Spinal cord (tissue), 9 donors: ENCODE measurements at regions not wholly inside any gene's neighbourhood (a gene's known extent, or its start where the extent isn't known, plus 50 kb on each side); places are given as distances from the start of the nearest gene placed in this dataset.
"Not testable (repeated sequence)": the region's sequence is repeated elsewhere in the genome, so short reads cannot be mapped to it uniquely, and the experiment has no call there.

Experiments used
- DNase-seq, 6 donors: peaks; one replicate each; pipeline versions ENCODE4 v3.0.0 to v3.0.0-alpha.2; 2013 to 2015; ENCODE audit warnings: low spot score in 6 of 6, low read depth in 4 of 6
- H3K27ac ChIP-seq: one replicate; pipeline ENCODE4 v1.5.1; 2013; ENCODE audit warnings: low read depth, low read length, control low read depth
- H3K27me3 ChIP-seq: one replicate; pipeline ENCODE4 v1.6.1; 2013; ENCODE audit warnings: low read length; ENCODE audit not compliant: control insufficient read depth, insufficient read depth
- H3K36me3 ChIP-seq: one replicate; pipeline ENCODE4 v1.6.1; 2013; ENCODE audit warnings: low read length; ENCODE audit not compliant: control insufficient read depth, insufficient read depth
- H3K4me1 ChIP-seq: one replicate; pipeline ENCODE4 v1.6.1; 2013; ENCODE audit warnings: low read length; ENCODE audit not compliant: control insufficient read depth, insufficient read depth
- H3K4me3 ChIP-seq: one replicate; pipeline ENCODE4 v1.5.1; 2013; ENCODE audit warnings: low read depth, low read length, control low read depth
- H3K9me3 ChIP-seq: one replicate; pipeline ENCODE4 v1.6.1; 2013; ENCODE audit warnings: low read length; ENCODE audit not compliant: control insufficient read depth, insufficient read depth
- WGBS: methylation state at CpG from one replicate; pipeline ENCODE4 v1.1.5; 2013; ENCODE audit warnings: missing lambda C conversion rate; ENCODE audit not compliant: insufficient coverage; 5-methylcytosine and 5-hydroxymethylcytosine counted together
- donor health status: healthy.

- not testable (repeated sequence) for H3K27me3 ChIP-seq, H3K4me3 ChIP-seq, H3K4me1 ChIP-seq, H3K9me3 ChIP-seq, H3K27ac ChIP-seq, DNase-seq, H3K36me3 ChIP-seq
- WGBS: no CpG with 5 or more reads among the region's 4 CpGs
Observed at GRCh38 chr9:85160944-85161343, 491.4 kb downstream of the NTRK2 start.

- no peak for DNase-seq
- Histone ChIP-seq H3K4me3 (no peak overlapping the region), H3K36me3 (no peaks in the 10 kb centered on the region), H3K4me1 (no peaks in the 10 kb centered on the region), H3K9me3 (peaks cover 2% of the 10 kb centered on the region), H3K27me3 (no peaks in the 10 kb centered on the region), H3K27ac (no peak overlapping the region)
Observed at GRCh38 chr9:85158512-85158911, 489.0 kb downstream of the NTRK2 start.

- Histone ChIP-seq H3K27ac (no peak overlapping the region), H3K9me3 (peaks cover under 1% of the 10 kb centered on the region), H3K4me1 (no peaks in the 10 kb centered on the region), H3K4me3 (no peak overlapping the region), H3K36me3 (no peaks in the 10 kb centered on the region), H3K27me3 (no peaks in the 10 kb centered on the region)
- WGBS: no CpG with 5 or more reads among the region's 6 CpGs
- peak in 1 of 6 donors; percentile 55 for DNase-seq
Observed at GRCh38 chr9:85157772-85158171, 488.2 kb downstream of the NTRK2 start.

GRCh38 chr9:85156652-85157051 lies 487.1 kb downstream of the NTRK2 start:
- no peak overlapping the region for H3K27ac ChIP-seq
- no peak for DNase-seq
- no peaks in the 10 kb centered on the region for H3K36me3 ChIP-seq
- 40% methylated on average over 1 of the region's 2 CpGs for WGBS
- no peaks in the 10 kb centered on the region for H3K9me3 ChIP-seq
- no peaks in the 10 kb centered on the region for H3K27me3 ChIP-seq
- H3K4me1 ChIP-seq: no peaks in the 10 kb centered on the region
- no peak overlapping the region for H3K4me3 ChIP-seq

- Histone ChIP-seq H3K4me1 (no peaks in the 10 kb centered on the region), H3K27me3 (no peaks in the 10 kb centered on the region), H3K9me3 (no peaks in the 10 kb centered on the region), H3K27ac (no peak overlapping the region), H3K36me3 (no peaks in the 10 kb centered on the region), H3K4me3 (no peak overlapping the region)
- no CpG with 5 or more reads among the region's 2 CpGs for WGBS
- DNase-seq: peak in 1 of 6 donors; percentile 39
Observed at GRCh38 chr9:85155352-85155751, 485.8 kb downstream of the NTRK2 start.

- H3K9me3 ChIP-seq: no peaks in the 10 kb centered on the region
- no CpG with 5 or more reads among the region's 5 CpGs for WGBS
- no peak overlapping the region for H3K4me3 ChIP-seq
- peak in 1 of 6 donors; percentile 49 for DNase-seq
- H3K27me3 ChIP-seq: no peaks in the 10 kb centered on the region
- no peaks in the 10 kb centered on the region for H3K4me1 ChIP-seq
- H3K36me3 ChIP-seq: no peaks in the 10 kb centered on the region
- no peak overlapping the region for H3K27ac ChIP-seq
Observed at GRCh38 chr9:85151741-85152140, 482.2 kb downstream of the NTRK2 start.

- Histone ChIP-seq H3K4me3 (no peak overlapping the region), H3K36me3 (no peaks in the 10 kb centered on the region), H3K9me3 (no peaks in the 10 kb centered on the region), H3K27me3 (no peaks in the 10 kb centered on the region), H3K4me1 (no peaks in the 10 kb centered on the region), H3K27ac (no peak overlapping the region)
- DNase-seq: peak in 1 of 6 donors; percentile 58
- WGBS: no CpG with 5 or more reads among the region's 3 CpGs
Observed at GRCh38 chr9:85151162-85151561, 481.6 kb downstream of the NTRK2 start.

GRCh38 chr9:85147046-85147640 lies 477.6 kb downstream of the NTRK2 start:
- H3K9me3 ChIP-seq: no peaks in the 10 kb centered on the region
- WGBS: 88% methylated on average over 3 of the region's 4 CpGs
- no peak overlapping the region for H3K27ac ChIP-seq
- no peaks in the 10 kb centered on the region for H3K27me3 ChIP-seq
- no peak for DNase-seq
- H3K4me3 ChIP-seq: no peak overlapping the region
- H3K36me3 ChIP-seq: no peaks in the 10 kb centered on the region
- H3K4me1 ChIP-seq: peaks cover 4% of the 10 kb centered on the region

- H3K27ac ChIP-seq: peak overlapping the region; percentile 65
- peaks cover 4% of the 10 kb centered on the region for H3K4me1 ChIP-seq
- H3K4me3 ChIP-seq: no peak overlapping the region
- H3K36me3 ChIP-seq: no peaks in the 10 kb centered on the region
- H3K9me3 ChIP-seq: no peaks in the 10 kb centered on the region
- WGBS: no CpG with 5 or more reads among the region's 1 CpG
- DNase-seq: peak in 3 of 6 donors; percentile 7 to 71 (median 45)
- H3K27me3 ChIP-seq: no peaks in the 10 kb centered on the region
Observed at GRCh38 chr9:85142968-85143367, 473.4 kb downstream of the NTRK2 start.

- 86% methylated on average over 2 of the region's 4 CpGs for WGBS
Observed at GRCh38 chr9:85142496-85142911, 473.0 kb downstream of the NTRK2 start.

More at GRCh38 chr9:85142496-85142911, 473.0 kb downstream of the NTRK2 start:
- Histone ChIP-seq H3K36me3 (no peaks in the 10 kb centered on the region), H3K9me3 (no peaks in the 10 kb centered on the region), H3K27me3 (no peaks in the 10 kb centered on the region), H3K27ac (peak overlapping the region; percentile 65), H3K4me3 (no peak overlapping the region), H3K4me1 (peaks cover 4% of the 10 kb centered on the region)
- DNase-seq: peak in 1 of 6 donors; percentile 31
